Uterus (tissue), 2 donors: ENCODE measurements at regions not wholly inside any gene's neighbourhood (a gene's known extent, or its start where the extent isn't known, plus 50 kb on each side); places are given as distances from the start of the nearest gene placed in this dataset.

Experiments used
- CTCF ChIP-seq, 4 experiments: fragments of 200-600 bp in 2 of 4; fragments of 450-650 bp in 2 of 4; sonication (generic) in 2 of 4; IDR thresholded peaks; one replicate each; pipeline ENCODE4 v1.5.1; 2016 to 2019; ENCODE audit warnings: antibody characterized with exemption in 4 of 4, mild to moderate bottlenecking in 2 of 4, moderate library complexity in 1 of 4
- POLR2A ChIP-seq, 2 donors: fragments of 450-650 bp; IDR thresholded peaks; one replicate each; pipeline ENCODE4 v1.6.1; 2016; ENCODE audit warnings: antibody characterized with exemption in 2 of 2, mild to moderate bottlenecking in 1 of 2, moderate library complexity in 1 of 2

GRCh38 chr5:8060235-8060952 is 191.4 kb downstream of the MTRR start:
- TF ChIP-seq CTCF (IDR thresholded peaks at IDR 0.05) (no peak), POLR2A (IDR thresholded peaks at IDR 0.05) (no peak)
